Uterus (tissue), 3 donors: ENCODE measurements at regions not wholly inside any gene's neighbourhood (a gene's known extent, or its start where the extent isn't known, plus 50 kb on each side); places are given as distances from the start of the nearest gene placed in this dataset.

Source experiments
- DNase-seq, 2 donors: peaks; one replicate each; pipeline ENCODE4 v3.0.0-alpha.2; 2019 to 2020
- H3K27ac ChIP-seq, 2 donors: fragments of 200-600 bp; sonication (generic); 1 replicate in 1 of 2; 2 replicates in 1 of 2; pipeline ENCODE4 v1.5.1; 2016 to 2018
- H3K27me3 ChIP-seq, 2 donors: fragments of 200-600 bp; sonication (generic); one replicate each; pipeline ENCODE4 v1.5.1; 2018 to 2019; ENCODE audit warnings: control low read depth in 1 of 2
- H3K36me3 ChIP-seq, 2 donors: fragments of 200-600 bp; sonication (generic); one replicate each; pipeline ENCODE4 v1.5.1; 2019; ENCODE audit warnings: control low read depth in 1 of 2
- H3K4me1 ChIP-seq, 2 donors: fragments of 200-600 bp; sonication (generic); one replicate each; pipeline ENCODE4 v1.5.1; 2018 to 2019; ENCODE audit warnings: control low read depth in 1 of 2
- H3K4me3 ChIP-seq, 2 donors: fragments of 200-600 bp; sonication (generic); 1 replicate in 1 of 2; 2 replicates in 1 of 2; pipeline ENCODE4 v1.5.1; 2018 to 2019; ENCODE audit warnings: mild to moderate bottlenecking in 1 of 2
- H3K9me3 ChIP-seq, 2 donors: fragments of 200-600 bp; sonication (generic); one replicate each; pipeline ENCODE4 v1.5.1; 2019; ENCODE audit warnings: control low read depth in 1 of 2
- CTCF ChIP-seq, 4 experiments: fragments of 200-600 bp in 2 of 4; fragments of 450-650 bp in 2 of 4; sonication (generic) in 2 of 4; IDR thresholded peaks; one replicate each; pipeline ENCODE4 v1.5.1; 2016 to 2019; ENCODE audit warnings: antibody characterized with exemption in 4 of 4, mild to moderate bottlenecking in 2 of 4, moderate library complexity in 1 of 4
- POLR2A ChIP-seq, 2 donors: fragments of 450-650 bp; IDR thresholded peaks; one replicate each; pipeline ENCODE4 v1.6.1; 2016; ENCODE audit warnings: antibody characterized with exemption in 2 of 2, mild to moderate bottlenecking in 1 of 2, moderate library complexity in 1 of 2
- intact Hi-C: fragments of 100-400 bp; cut with DNase I; formaldehyde crosslinking; loops from one replicate; pipeline ENCODE4 v1.15.1; 2023; ENCODE audit warnings: low total_unique reads
- donor health status: DM: yes; HTN: yes; CAD: no.

- DNase-seq, result no peak
- no peak for TF ChIP-seq CTCF (IDR thresholded peaks at IDR 0.05)
- TF ChIP-seq POLR2A (IDR thresholded peaks at IDR 0.05), result no peak
- H3K9me3 ChIP-seq, result no peaks in the 10 kb centered on the region
- intact Hi-C loops, result no loop called here
- no peaks in the 10 kb centered on the region for H3K27me3 ChIP-seq
- peaks cover 0 to 3% of the 10 kb centered on the region in 2 donors for H3K36me3 ChIP-seq
- H3K4me1 ChIP-seq, result no peaks in the 10 kb centered on the region
- H3K4me3 ChIP-seq, result no peak overlapping the region
- H3K27ac ChIP-seq, result no peak overlapping the region
These were observed 78.1 kb upstream of the TOMM7 start for GRCh38 chr7:22900784-22901183.

GRCh38 chr7:22900101-22900500, 77.5 kb upstream of the TOMM7 start:
- H3K27me3 ChIP-seq, result no peaks in the 10 kb centered on the region
- H3K9me3 ChIP-seq, result no peaks in the 10 kb centered on the region
- H3K36me3 ChIP-seq, result peaks cover 0 to 3% of the 10 kb centered on the region in 2 donors
- intact Hi-C loops, result no loop called here
- no peak overlapping the region for H3K4me3 ChIP-seq
- DNase-seq, result no peak
- no peaks in the 10 kb centered on the region for H3K4me1 ChIP-seq
- no peak for TF ChIP-seq CTCF (IDR thresholded peaks at IDR 0.05)
- no peak for TF ChIP-seq POLR2A (IDR thresholded peaks at IDR 0.05)
- H3K27ac ChIP-seq, result no peak overlapping the region

- H3K9me3 ChIP-seq, result no peaks in the 10 kb centered on the region
- no peak for DNase-seq
- H3K27me3 ChIP-seq, result no peaks in the 10 kb centered on the region
- no peaks in the 10 kb centered on the region for H3K36me3 ChIP-seq
- TF ChIP-seq POLR2A (IDR thresholded peaks at IDR 0.05) (no peak), CTCF (IDR thresholded peaks at IDR 0.05) (no peak)
- H3K4me1 ChIP-seq, result no peaks in the 10 kb centered on the region
- intact Hi-C loops, result no loop called here
- no peak overlapping the region for H3K4me3 ChIP-seq
- no peak overlapping the region for H3K27ac ChIP-seq
These were observed 74.3 kb upstream of the TOMM7 start for GRCh38 chr7:22896917-22897316.

GRCh38 chr7:22895828-22896165, 73.1 kb upstream of the TOMM7 start:
- no peak overlapping the region for H3K4me3 ChIP-seq
- no peaks in the 10 kb centered on the region for H3K36me3 ChIP-seq
- intact Hi-C loops, result no loop called here
- no peak for DNase-seq
- H3K27ac ChIP-seq, result no peak overlapping the region
- no peaks in the 10 kb centered on the region for H3K9me3 ChIP-seq
- TF ChIP-seq POLR2A (IDR thresholded peaks at IDR 0.05) (no peak), CTCF (IDR thresholded peaks at IDR 0.05) (no peak)
- no peaks in the 10 kb centered on the region for H3K4me1 ChIP-seq
- no peaks in the 10 kb centered on the region for H3K27me3 ChIP-seq

- no peak overlapping the region for H3K27ac ChIP-seq
- no peaks in the 10 kb centered on the region for H3K9me3 ChIP-seq
- H3K27me3 ChIP-seq, result no peaks in the 10 kb centered on the region
- no peak overlapping the region for H3K4me3 ChIP-seq
- H3K4me1 ChIP-seq, result no peaks in the 10 kb centered on the region
- DNase-seq, result no peak
- intact Hi-C loops, result no loop called here
- no peaks in the 10 kb centered on the region for H3K36me3 ChIP-seq
- TF ChIP-seq POLR2A (IDR thresholded peaks at IDR 0.05) (no peak), CTCF (IDR thresholded peaks at IDR 0.05) (no peak)
These were observed 72.6 kb upstream of the TOMM7 start for GRCh38 chr7:22895140-22895827.
